ENCODE measurements at regions not wholly inside any gene's neighbourhood (a gene's known extent, or its start where the extent isn't known, plus 50 kb on each side); places are given as distances from the start of the nearest gene placed in this dataset.

- no peak for TF ChIP-seq POLR2AphosphoS5 (IDR thresholded peaks at IDR 0.05; ENCODE audit: low read depth, low read length)
- no peak for TF ChIP-seq JUND (IDR thresholded peaks at IDR 0.05)
Measured at GRCh38 chr9:17846948-17847655, 268.2 kb downstream of the SH3GL2 start.
